ENCODE measurements at regions not wholly inside any gene's neighbourhood (a gene's known extent, or its start where the extent isn't known, plus 50 kb on each side); places are given as distances from the start of the nearest gene placed in this dataset.

GRCh38 chr6:91572878-91573277 is 986.0 kb upstream of the MAP3K7 start:
- Histone ChIP-seq H3K27ac (ENCODE audit: low read depth, low read length) (no peak overlapping the region), H3K36me3 (ENCODE audit: control insufficient read depth, insufficient read depth, low read length) (no peaks in the 10 kb centered on the region), H3K9me3 (ENCODE audit: control insufficient read depth, insufficient read depth, low read length) (no peaks in the 10 kb centered on the region), H3K4me3 (ENCODE audit: low read depth, low read length) (no peak overlapping the region), H3K27me3 (ENCODE audit: control insufficient read depth, insufficient read depth, low read length) (no peaks in the 10 kb centered on the region), H3K4me1 (ENCODE audit: control insufficient read depth, insufficient read depth, low read length) (no peaks in the 10 kb centered on the region)
- DNase-seq (ENCODE audit: low read depth in 4 of 6, low spot score in 6 of 6): peak in 2 of 6 donors; percentile 2 to 43
- WGBS (ENCODE audit: insufficient coverage): no CpG with 5 or more reads among the region's 3 CpGs

- WGBS (ENCODE audit: insufficient coverage): 43% methylated on average over 1 of the region's 2 CpGs
- no peaks in the 10 kb centered on the region for H3K27me3 ChIP-seq (ENCODE audit: control insufficient read depth, insufficient read depth, low read length)
- no peak overlapping the region for H3K27ac ChIP-seq (ENCODE audit: low read depth, low read length)
- peaks cover 2% of the 10 kb centered on the region for H3K9me3 ChIP-seq (ENCODE audit: control insufficient read depth, insufficient read depth, low read length)
- no peak for DNase-seq (ENCODE audit: low read depth in 4 of 6, low spot score in 6 of 6)
- H3K4me3 ChIP-seq (ENCODE audit: low read depth, low read length): no peak overlapping the region
- H3K36me3 ChIP-seq (ENCODE audit: control insufficient read depth, insufficient read depth, low read length): no peaks in the 10 kb centered on the region
- H3K4me1 ChIP-seq (ENCODE audit: control insufficient read depth, insufficient read depth, low read length): no peaks in the 10 kb centered on the region
These were observed 982.2 kb upstream of the MAP3K7 start for GRCh38 chr6:91569071-91569470.

DNA sequence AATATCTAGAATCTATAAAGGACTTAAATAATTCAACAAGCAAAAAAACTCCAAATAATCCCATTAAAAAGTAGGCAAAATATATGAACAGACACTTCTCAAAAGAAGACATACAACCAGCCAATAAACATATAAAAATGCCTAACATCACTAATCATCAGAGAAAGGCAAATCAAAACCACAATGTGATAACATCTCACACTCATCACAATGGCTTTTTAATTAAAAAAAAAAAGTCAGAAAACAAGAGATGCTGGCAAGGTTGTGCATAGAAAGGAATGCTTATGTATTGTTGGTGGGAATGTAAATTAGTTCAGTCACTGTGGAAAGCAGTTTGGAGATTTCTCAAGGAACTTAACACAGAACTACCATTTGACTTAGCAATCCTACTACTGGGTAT is 979.6 kb upstream of the MAP3K7 start:
- Histone ChIP-seq H3K27me3 (ENCODE audit: control insufficient read depth, insufficient read depth, low read length) (no peaks in the 10 kb centered on the region), H3K9me3 (ENCODE audit: control insufficient read depth, insufficient read depth, low read length) (peaks cover 4% of the 10 kb centered on the region), H3K27ac (ENCODE audit: low read depth, low read length) (no peak overlapping the region), H3K4me3 (ENCODE audit: low read depth, low read length) (no peak overlapping the region), H3K36me3 (ENCODE audit: control insufficient read depth, insufficient read depth, low read length) (no peaks in the 10 kb centered on the region), H3K4me1 (ENCODE audit: control insufficient read depth, insufficient read depth, low read length) (no peaks in the 10 kb centered on the region)
- no peak for DNase-seq (ENCODE audit: low read depth in 4 of 6, low spot score in 6 of 6)

- DNase-seq (ENCODE audit: low read depth in 4 of 6, low spot score in 6 of 6): no peak
- WGBS (ENCODE audit: insufficient coverage): no CpG with 5 or more reads among the region's 3 CpGs
These were observed 978.3 kb upstream of the MAP3K7 start for GRCh38 chr6:91565207-91565606.

DNA sequence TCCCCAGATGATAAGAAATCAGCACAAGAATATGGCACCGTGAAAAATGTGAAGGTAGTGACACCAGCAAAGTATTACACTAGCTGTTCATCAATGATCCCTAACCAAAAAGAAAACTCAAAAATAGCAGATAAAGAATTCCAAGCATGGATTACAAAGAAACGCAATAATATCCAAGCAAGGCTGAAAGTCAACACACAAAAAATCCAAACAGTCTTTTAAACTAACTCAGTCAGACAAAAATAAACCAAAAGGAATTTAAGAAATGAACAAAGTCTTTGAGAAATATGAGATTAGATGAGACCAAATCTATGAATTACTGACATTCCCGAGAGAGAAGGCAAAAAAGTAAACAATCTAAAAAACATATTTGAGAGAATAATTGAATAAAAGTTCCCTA is 976.1 kb upstream of the MAP3K7 start:
- WGBS (ENCODE audit: insufficient coverage): 100% methylated on average over 1 of the region's 3 CpGs

More at GRCh38 chr6:91565207-91565606, 978.3 kb upstream of the MAP3K7 start:
- Histone ChIP-seq H3K36me3 (ENCODE audit: control insufficient read depth, insufficient read depth, low read length) (no peaks in the 10 kb centered on the region), H3K4me3 (ENCODE audit: low read depth, low read length) (no peak overlapping the region), H3K9me3 (ENCODE audit: control insufficient read depth, insufficient read depth, low read length) (peaks cover 8% of the 10 kb centered on the region), H3K27me3 (ENCODE audit: control insufficient read depth, insufficient read depth, low read length) (no peaks in the 10 kb centered on the region), H3K4me1 (ENCODE audit: control insufficient read depth, insufficient read depth, low read length) (no peaks in the 10 kb centered on the region), H3K27ac (ENCODE audit: low read depth, low read length) (no peak overlapping the region)

GRCh38 chr6:91560409-91560808 is 973.5 kb upstream of the MAP3K7 start:
- Histone ChIP-seq H3K9me3 (ENCODE audit: control insufficient read depth, insufficient read depth, low read length) (peaks cover 6% of the 10 kb centered on the region), H3K27ac (ENCODE audit: low read depth, low read length) (no peak overlapping the region), H3K27me3 (ENCODE audit: control insufficient read depth, insufficient read depth, low read length) (no peaks in the 10 kb centered on the region), H3K4me1 (ENCODE audit: control insufficient read depth, insufficient read depth, low read length) (no peaks in the 10 kb centered on the region), H3K4me3 (ENCODE audit: low read depth, low read length) (no peak overlapping the region), H3K36me3 (ENCODE audit: control insufficient read depth, insufficient read depth, low read length) (no peaks in the 10 kb centered on the region)
- WGBS (ENCODE audit: insufficient coverage): 93% methylated on average over 3 of the region's 3 CpGs
- no peak for DNase-seq (ENCODE audit: low read depth in 4 of 6, low spot score in 6 of 6)

More for the DNA sequence above, 976.1 kb upstream of the MAP3K7 start:
- H3K4me3 ChIP-seq (ENCODE audit: low read depth, low read length): no peak overlapping the region
- H3K27ac ChIP-seq (ENCODE audit: low read depth, low read length): no peak overlapping the region
- peaks cover 8% of the 10 kb centered on the region for H3K9me3 ChIP-seq (ENCODE audit: control insufficient read depth, insufficient read depth, low read length)
- DNase-seq (ENCODE audit: low read depth in 4 of 6, low spot score in 6 of 6): no peak
- H3K36me3 ChIP-seq (ENCODE audit: control insufficient read depth, insufficient read depth, low read length): no peaks in the 10 kb centered on the region
- H3K27me3 ChIP-seq (ENCODE audit: control insufficient read depth, insufficient read depth, low read length): no peaks in the 10 kb centered on the region
- no peaks in the 10 kb centered on the region for H3K4me1 ChIP-seq (ENCODE audit: control insufficient read depth, insufficient read depth, low read length)

DNA sequence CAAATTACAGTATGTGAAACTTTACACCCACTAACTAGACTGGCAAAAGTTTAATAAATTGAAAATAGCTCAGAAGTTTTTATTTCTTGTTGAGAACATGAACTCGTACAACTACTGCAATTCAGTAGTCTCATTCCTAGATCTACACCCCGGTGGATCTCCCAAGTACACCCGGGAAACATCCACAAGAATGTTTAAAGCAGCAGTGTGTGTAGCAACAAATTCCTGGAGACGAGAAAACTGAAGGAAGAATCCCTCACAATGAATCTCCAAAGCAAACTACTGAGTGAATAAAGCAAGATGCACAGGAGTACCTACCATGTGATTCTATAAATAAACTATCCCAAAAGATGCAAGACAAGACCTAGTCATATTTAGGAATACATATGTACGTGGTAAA is 954.0 kb upstream of the MAP3K7 start:
- H3K4me3 ChIP-seq (ENCODE audit: low read depth, low read length): no peak overlapping the region
- no peaks in the 10 kb centered on the region for H3K36me3 ChIP-seq (ENCODE audit: control insufficient read depth, insufficient read depth, low read length)
- no peaks in the 10 kb centered on the region for H3K4me1 ChIP-seq (ENCODE audit: control insufficient read depth, insufficient read depth, low read length)
- no CpG with 5 or more reads among the region's 5 CpGs for WGBS (ENCODE audit: insufficient coverage)
- peak in 3 of 6 donors; percentile 2 to 36 (median 20) for DNase-seq (ENCODE audit: low read depth in 4 of 6, low spot score in 6 of 6)
- H3K27me3 ChIP-seq (ENCODE audit: control insufficient read depth, insufficient read depth, low read length): no peaks in the 10 kb centered on the region
- no peaks in the 10 kb centered on the region for H3K9me3 ChIP-seq (ENCODE audit: control insufficient read depth, insufficient read depth, low read length)
- no peak overlapping the region for H3K27ac ChIP-seq (ENCODE audit: low read depth, low read length)

- Histone ChIP-seq H3K9me3 (ENCODE audit: control insufficient read depth, insufficient read depth, low read length) (no peaks in the 10 kb centered on the region), H3K36me3 (ENCODE audit: control insufficient read depth, insufficient read depth, low read length) (no peaks in the 10 kb centered on the region), H3K27me3 (ENCODE audit: control insufficient read depth, insufficient read depth, low read length) (no peaks in the 10 kb centered on the region), H3K4me3 (ENCODE audit: low read depth, low read length) (no peak overlapping the region), H3K4me1 (ENCODE audit: control insufficient read depth, insufficient read depth, low read length) (no peaks in the 10 kb centered on the region), H3K27ac (ENCODE audit: low read depth, low read length) (no peak overlapping the region)
- DNase-seq (ENCODE audit: low read depth in 4 of 6, low spot score in 6 of 6): peak in 1 of 6 donors; percentile 40
- no CpG with 5 or more reads among the region's 3 CpGs for WGBS (ENCODE audit: insufficient coverage)
These were observed 952.6 kb upstream of the MAP3K7 start for GRCh38 chr6:91539456-91539855.

DNA sequence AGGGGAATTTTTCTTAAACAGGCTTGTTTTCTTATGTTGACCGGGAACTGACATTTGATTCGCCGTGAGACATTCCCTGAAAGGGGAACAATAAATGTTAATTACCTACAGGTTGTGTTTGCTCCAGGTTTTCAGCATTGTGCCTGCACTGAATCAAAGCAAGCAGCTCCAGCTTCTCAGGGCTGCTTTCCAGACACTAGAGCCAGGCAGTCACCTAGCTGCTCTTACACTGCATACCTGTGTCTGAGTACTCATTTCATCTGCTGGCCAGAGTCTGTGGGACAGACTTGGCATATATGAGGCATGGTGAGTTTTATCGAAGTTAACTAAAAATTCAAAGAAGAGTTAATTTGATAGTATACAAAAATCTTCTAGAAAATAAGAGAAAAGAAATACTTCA is 951.8 kb upstream of the MAP3K7 start:
- 100% methylated on average over 2 of the region's 4 CpGs for WGBS (ENCODE audit: insufficient coverage)
- DNase-seq (ENCODE audit: low read depth in 4 of 6, low spot score in 6 of 6): no peak
- no peaks in the 10 kb centered on the region for H3K4me1 ChIP-seq (ENCODE audit: control insufficient read depth, insufficient read depth, low read length)
- H3K27ac ChIP-seq (ENCODE audit: low read depth, low read length): no peak overlapping the region
- no peak overlapping the region for H3K4me3 ChIP-seq (ENCODE audit: low read depth, low read length)
- no peaks in the 10 kb centered on the region for H3K36me3 ChIP-seq (ENCODE audit: control insufficient read depth, insufficient read depth, low read length)
- H3K9me3 ChIP-seq (ENCODE audit: control insufficient read depth, insufficient read depth, low read length): no peaks in the 10 kb centered on the region
- H3K27me3 ChIP-seq (ENCODE audit: control insufficient read depth, insufficient read depth, low read length): no peaks in the 10 kb centered on the region

GRCh38 chr6:91534614-91535013 is 947.7 kb upstream of the MAP3K7 start:
- no peaks in the 10 kb centered on the region for H3K36me3 ChIP-seq (ENCODE audit: control insufficient read depth, insufficient read depth, low read length)
- no peaks in the 10 kb centered on the region for H3K9me3 ChIP-seq (ENCODE audit: control insufficient read depth, insufficient read depth, low read length)
- H3K4me1 ChIP-seq (ENCODE audit: control insufficient read depth, insufficient read depth, low read length): no peaks in the 10 kb centered on the region
- no peaks in the 10 kb centered on the region for H3K27me3 ChIP-seq (ENCODE audit: control insufficient read depth, insufficient read depth, low read length)
- H3K27ac ChIP-seq (ENCODE audit: low read depth, low read length): no peak overlapping the region
- DNase-seq (ENCODE audit: low read depth in 4 of 6, low spot score in 6 of 6): no peak
- no peak overlapping the region for H3K4me3 ChIP-seq (ENCODE audit: low read depth, low read length)
- no CpG with 5 or more reads among the region's 2 CpGs for WGBS (ENCODE audit: insufficient coverage)
